ENCODE measurements at regions not wholly inside any gene's neighbourhood (a gene's known extent, or its start where the extent isn't known, plus 50 kb on each side); places are given as distances from the start of the nearest gene placed in this dataset.

- Histone ChIP-seq H3K36me3 (ENCODE audit: control insufficient read depth, insufficient read depth, low read length) (no peaks in the 10 kb centered on the region), H3K9me3 (ENCODE audit: control insufficient read depth, low read length) (no peaks in the 10 kb centered on the region), H3K4me3 (ENCODE audit: insufficient read depth, low read depth, low read length) (no peak overlapping the region), H3K27me3 (ENCODE audit: control insufficient read depth, insufficient read depth, low read length, poor library complexity, severe bottlenecking) (no peaks in the 10 kb centered on the region), H3K4me1 (ENCODE audit: control insufficient read depth, insufficient read depth, low read length) (no peaks in the 10 kb centered on the region), H3K27ac (ENCODE audit: insufficient read depth, low read depth, low read length, poor library complexity, severe bottlenecking) (no peak overlapping the region)
- WGBS, 2 experiments: 93 to 97% methylated on average over 4 of the region's 4 CpGs
These were observed 244.4 kb downstream of the LRRIQ3 start for GRCh38 chr1:73953586-73953985.

DNA sequence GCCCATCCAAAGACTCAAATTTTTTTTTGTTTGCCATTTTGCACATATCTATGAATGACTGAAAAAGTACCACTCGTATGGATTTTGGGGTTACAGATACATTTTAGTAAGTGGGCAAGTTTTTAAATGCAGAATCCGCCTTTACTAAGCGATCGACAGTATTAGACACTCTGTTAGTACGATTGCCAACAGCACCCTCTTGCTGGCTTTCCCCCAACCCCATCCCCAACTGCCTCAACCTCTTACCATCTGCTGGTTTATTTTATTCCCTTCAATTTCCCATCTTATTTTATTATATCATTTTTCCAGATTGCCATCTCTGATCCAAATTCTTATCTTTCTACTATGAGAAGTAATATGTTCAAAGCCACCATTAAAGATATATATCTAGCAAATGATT is 244.8 kb downstream of the LRRIQ3 start:
- H3K36me3 ChIP-seq (ENCODE audit: control insufficient read depth, insufficient read depth, low read length): no peaks in the 10 kb centered on the region
- H3K27me3 ChIP-seq (ENCODE audit: control insufficient read depth, insufficient read depth, low read length, poor library complexity, severe bottlenecking): no peaks in the 10 kb centered on the region
- no peaks in the 10 kb centered on the region for H3K9me3 ChIP-seq (ENCODE audit: control insufficient read depth, low read length)
- 89% methylated on average over 5 of the region's 5 CpGs for WGBS, 2 experiments
- no peak overlapping the region for H3K27ac ChIP-seq (ENCODE audit: insufficient read depth, low read depth, low read length, poor library complexity, severe bottlenecking)
- no peak overlapping the region for H3K4me3 ChIP-seq (ENCODE audit: insufficient read depth, low read depth, low read length)
- H3K4me1 ChIP-seq (ENCODE audit: control insufficient read depth, insufficient read depth, low read length): no peaks in the 10 kb centered on the region

GRCh38 chr1:73948055-73948454 is 249.9 kb downstream of the LRRIQ3 start:
- no peaks in the 10 kb centered on the region for H3K9me3 ChIP-seq (ENCODE audit: control insufficient read depth, low read length)
- H3K36me3 ChIP-seq (ENCODE audit: control insufficient read depth, insufficient read depth, low read length): no peaks in the 10 kb centered on the region
- no peaks in the 10 kb centered on the region for H3K27me3 ChIP-seq (ENCODE audit: control insufficient read depth, insufficient read depth, low read length, poor library complexity, severe bottlenecking)
- H3K4me1 ChIP-seq (ENCODE audit: control insufficient read depth, insufficient read depth, low read length): no peaks in the 10 kb centered on the region
- no peak overlapping the region for H3K27ac ChIP-seq (ENCODE audit: insufficient read depth, low read depth, low read length, poor library complexity, severe bottlenecking)
- H3K4me3 ChIP-seq (ENCODE audit: insufficient read depth, low read depth, low read length): no peak overlapping the region

DNA sequence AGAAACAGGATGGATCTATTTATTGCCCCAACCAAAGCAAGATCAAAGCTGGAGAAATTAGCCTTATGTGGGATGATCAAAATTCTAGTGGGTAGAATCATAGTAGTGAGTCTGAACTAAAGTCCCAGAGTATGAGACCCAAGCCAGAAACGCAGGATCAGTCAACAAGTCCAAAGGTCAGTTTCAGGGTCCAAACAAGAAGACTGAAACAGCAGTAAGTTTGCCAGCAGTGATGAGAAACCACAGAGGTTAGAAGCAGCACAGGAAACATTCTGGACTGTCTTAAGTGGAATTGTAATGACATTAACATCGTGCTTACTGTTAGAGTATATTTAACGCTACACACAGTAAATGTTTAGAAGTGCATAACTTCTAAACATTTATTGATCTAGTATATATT is 251.0 kb downstream of the LRRIQ3 start:
- Histone ChIP-seq H3K27ac (ENCODE audit: insufficient read depth, low read depth, low read length, poor library complexity, severe bottlenecking) (no peak overlapping the region), H3K4me1 (ENCODE audit: control insufficient read depth, insufficient read depth, low read length) (no peaks in the 10 kb centered on the region)
- 92 to 98% methylated on average over 1 to 2 of the region's 3 CpGs for WGBS, 2 experiments

DNA sequence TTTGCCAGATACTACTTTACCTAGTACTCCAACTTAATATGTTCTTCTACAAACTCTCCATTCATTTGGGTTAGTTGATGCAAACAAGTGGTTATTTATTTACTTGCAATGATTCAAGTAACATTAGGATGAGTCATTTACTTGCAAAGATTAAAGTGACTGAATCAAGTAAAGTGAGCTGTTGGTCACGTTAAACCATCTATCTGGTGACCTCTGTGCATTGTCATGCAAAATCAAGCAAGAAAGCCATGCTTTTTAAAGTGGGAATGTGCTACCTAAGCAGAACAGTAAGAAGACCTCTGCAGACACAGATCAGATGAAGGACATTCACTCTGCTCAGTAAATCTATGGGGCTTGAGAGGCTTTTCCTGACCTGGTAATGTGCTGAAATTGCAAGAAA is 254.7 kb downstream of the LRRIQ3 start:
- Histone ChIP-seq H3K4me1 (ENCODE audit: control insufficient read depth, insufficient read depth, low read length) (no peaks in the 10 kb centered on the region), H3K4me3 (ENCODE audit: insufficient read depth, low read depth, low read length) (no peak overlapping the region), H3K36me3 (ENCODE audit: control insufficient read depth, insufficient read depth, low read length) (no peaks in the 10 kb centered on the region), H3K9me3 (ENCODE audit: control insufficient read depth, low read length) (no peaks in the 10 kb centered on the region), H3K27me3 (ENCODE audit: control insufficient read depth, insufficient read depth, low read length, poor library complexity, severe bottlenecking) (no peaks in the 10 kb centered on the region), H3K27ac (ENCODE audit: insufficient read depth, low read depth, low read length, poor library complexity, severe bottlenecking) (no peak overlapping the region)
- 0 to 3% methylated on average over 1 of the region's 1 CpG for WGBS, 2 experiments

More for the DNA sequence above, 251.0 kb downstream of the LRRIQ3 start:
- Histone ChIP-seq H3K27me3 (ENCODE audit: control insufficient read depth, insufficient read depth, low read length, poor library complexity, severe bottlenecking) (no peaks in the 10 kb centered on the region), H3K9me3 (ENCODE audit: control insufficient read depth, low read length) (no peaks in the 10 kb centered on the region), H3K4me3 (ENCODE audit: insufficient read depth, low read depth, low read length) (no peak overlapping the region), H3K36me3 (ENCODE audit: control insufficient read depth, insufficient read depth, low read length) (no peaks in the 10 kb centered on the region)

- Histone ChIP-seq H3K27me3 (ENCODE audit: control insufficient read depth, insufficient read depth, low read length, poor library complexity, severe bottlenecking) (no peaks in the 10 kb centered on the region), H3K36me3 (ENCODE audit: control insufficient read depth, insufficient read depth, low read length) (no peaks in the 10 kb centered on the region), H3K4me3 (ENCODE audit: insufficient read depth, low read depth, low read length) (no peak overlapping the region), H3K4me1 (ENCODE audit: control insufficient read depth, insufficient read depth, low read length) (no peaks in the 10 kb centered on the region), H3K27ac (ENCODE audit: insufficient read depth, low read depth, low read length, poor library complexity, severe bottlenecking) (no peak overlapping the region), H3K9me3 (ENCODE audit: control insufficient read depth, low read length) (no peaks in the 10 kb centered on the region)
- WGBS, 2 experiments: 96 to 100% methylated on average over 1 of the region's 1 CpG
These were observed 267.7 kb downstream of the LRRIQ3 start for GRCh38 chr1:73930293-73930692.

- 74 to 84% methylated on average over 3 of the region's 3 CpGs for WGBS, 2 experiments
- Histone ChIP-seq H3K27me3 (ENCODE audit: control insufficient read depth, insufficient read depth, low read length, poor library complexity, severe bottlenecking) (no peaks in the 10 kb centered on the region), H3K27ac (ENCODE audit: insufficient read depth, low read depth, low read length, poor library complexity, severe bottlenecking) (no peak overlapping the region), H3K4me1 (ENCODE audit: control insufficient read depth, insufficient read depth, low read length) (no peaks in the 10 kb centered on the region), H3K9me3 (ENCODE audit: control insufficient read depth, low read length) (no peaks in the 10 kb centered on the region), H3K36me3 (ENCODE audit: control insufficient read depth, insufficient read depth, low read length) (no peaks in the 10 kb centered on the region), H3K4me3 (ENCODE audit: insufficient read depth, low read depth, low read length) (no peak overlapping the region)
These were observed 283.0 kb downstream of the LRRIQ3 start for GRCh38 chr1:73914951-73915350.

GRCh38 chr1:73913025-73913424 is 285.0 kb downstream of the LRRIQ3 start:
- H3K4me3 ChIP-seq (ENCODE audit: insufficient read depth, low read depth, low read length): no peak overlapping the region
- no peaks in the 10 kb centered on the region for H3K4me1 ChIP-seq (ENCODE audit: control insufficient read depth, insufficient read depth, low read length)
- no peaks in the 10 kb centered on the region for H3K9me3 ChIP-seq (ENCODE audit: control insufficient read depth, low read length)
- no peaks in the 10 kb centered on the region for H3K36me3 ChIP-seq (ENCODE audit: control insufficient read depth, insufficient read depth, low read length)
- no peaks in the 10 kb centered on the region for H3K27me3 ChIP-seq (ENCODE audit: control insufficient read depth, insufficient read depth, low read length, poor library complexity, severe bottlenecking)
- H3K27ac ChIP-seq (ENCODE audit: insufficient read depth, low read depth, low read length, poor library complexity, severe bottlenecking): no peak overlapping the region

- Histone ChIP-seq H3K9me3 (ENCODE audit: control insufficient read depth, low read length) (no peaks in the 10 kb centered on the region), H3K4me1 (ENCODE audit: control insufficient read depth, insufficient read depth, low read length) (no peaks in the 10 kb centered on the region), H3K27me3 (ENCODE audit: control insufficient read depth, insufficient read depth, low read length, poor library complexity, severe bottlenecking) (no peaks in the 10 kb centered on the region), H3K4me3 (ENCODE audit: insufficient read depth, low read depth, low read length) (no peak overlapping the region), H3K36me3 (ENCODE audit: control insufficient read depth, insufficient read depth, low read length) (no peaks in the 10 kb centered on the region), H3K27ac (ENCODE audit: insufficient read depth, low read depth, low read length, poor library complexity, severe bottlenecking) (no peak overlapping the region)
- 95 to 96% methylated on average over 1 of the region's 1 CpG for WGBS, 2 experiments
These were observed 286.1 kb downstream of the LRRIQ3 start for GRCh38 chr1:73911849-73912248.

GRCh38 chr1:73910466-73910865 is 287.5 kb downstream of the LRRIQ3 start:
- Histone ChIP-seq H3K9me3 (ENCODE audit: control insufficient read depth, low read length) (no peaks in the 10 kb centered on the region), H3K4me1 (ENCODE audit: control insufficient read depth, insufficient read depth, low read length) (no peaks in the 10 kb centered on the region), H3K27me3 (ENCODE audit: control insufficient read depth, insufficient read depth, low read length, poor library complexity, severe bottlenecking) (no peaks in the 10 kb centered on the region), H3K4me3 (ENCODE audit: insufficient read depth, low read depth, low read length) (no peak overlapping the region), H3K36me3 (ENCODE audit: control insufficient read depth, insufficient read depth, low read length) (no peaks in the 10 kb centered on the region), H3K27ac (ENCODE audit: insufficient read depth, low read depth, low read length, poor library complexity, severe bottlenecking) (no peak overlapping the region)
- WGBS, 2 experiments: 100% methylated on average over 1 of the region's 1 CpG; no CpG with 5 or more reads in 1 of the 2 experiments

DNA sequence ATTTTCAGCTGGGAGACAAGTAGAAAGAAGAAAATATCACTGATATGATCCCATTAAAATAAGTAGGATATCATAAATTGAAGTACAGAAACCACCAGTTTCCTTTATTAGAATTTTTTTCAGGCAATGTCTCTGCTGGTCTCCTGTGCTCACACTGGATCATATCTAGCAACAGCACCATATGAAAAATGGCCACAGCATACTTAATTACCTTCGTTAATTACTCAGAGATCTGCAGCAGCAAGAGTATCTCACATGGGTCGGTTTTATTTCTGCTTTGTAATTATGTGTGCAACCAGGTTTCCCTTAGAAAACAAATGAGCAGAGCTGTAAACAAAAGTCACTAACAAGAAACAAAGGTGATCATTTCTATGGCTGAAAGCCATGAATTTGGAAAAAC is 287.9 kb downstream of the LRRIQ3 start:
- 94 to 97% methylated on average over 2 of the region's 2 CpGs for WGBS, 2 experiments
- H3K4me1 ChIP-seq (ENCODE audit: control insufficient read depth, insufficient read depth, low read length): no peaks in the 10 kb centered on the region
- no peak overlapping the region for H3K4me3 ChIP-seq (ENCODE audit: insufficient read depth, low read depth, low read length)
- H3K36me3 ChIP-seq (ENCODE audit: control insufficient read depth, insufficient read depth, low read length): no peaks in the 10 kb centered on the region
- no peaks in the 10 kb centered on the region for H3K27me3 ChIP-seq (ENCODE audit: control insufficient read depth, insufficient read depth, low read length, poor library complexity, severe bottlenecking)
- H3K27ac ChIP-seq (ENCODE audit: insufficient read depth, low read depth, low read length, poor library complexity, severe bottlenecking): no peak overlapping the region
- H3K9me3 ChIP-seq (ENCODE audit: control insufficient read depth, low read length): no peaks in the 10 kb centered on the region

Data from ectodermal cell (in vitro differentiated cells).